ENCODE measurements at regions not wholly inside any gene's neighbourhood (a gene's known extent, or its start where the extent isn't known, plus 50 kb on each side); places are given as distances from the start of the nearest gene placed in this dataset.

DNA sequence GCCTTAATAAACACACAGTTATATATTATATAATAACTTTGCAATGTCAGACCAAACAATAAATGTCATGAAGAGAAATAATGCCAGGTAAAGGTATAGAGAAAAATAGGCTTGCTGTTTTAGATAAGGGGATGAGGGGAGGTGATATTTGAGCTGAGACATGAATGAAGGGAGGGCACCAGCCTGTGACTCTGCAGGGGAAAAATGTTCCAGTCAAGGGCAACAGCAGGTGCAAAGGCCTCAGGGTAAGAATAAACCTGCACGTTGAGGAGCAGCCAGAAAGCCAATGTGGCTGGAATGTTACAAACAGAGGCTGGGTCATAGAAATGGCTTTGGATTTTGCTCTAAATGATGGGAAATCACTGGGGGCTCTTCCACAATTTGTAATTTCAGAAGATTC, 519.6 kb downstream of the SOX6 start:
- H3K79me1 ChIP-seq (ENCODE audit: low read length) = no peaks in the 10 kb centered on the region
- no peak overlapping the region for H4K5ac ChIP-seq (ENCODE audit: low read length)
- no peak overlapping the region for H3K4me3 ChIP-seq (ENCODE audit: low read length)
- H3K4me2 ChIP-seq (ENCODE audit: low read length) = no peak overlapping the region
- WGBS (ENCODE audit: extremely low coverage, insufficient coverage, low lambda C conversion rate) = no CpG with 5 or more reads among the region's 1 CpG
- H3K4me1 ChIP-seq (ENCODE audit: control insufficient read depth, low read depth, low read length) = no peaks in the 10 kb centered on the region
- no peak overlapping the region for H4K8ac ChIP-seq (ENCODE audit: low read depth, low read length)
- H3K18ac ChIP-seq (ENCODE audit: low read length) = no peak overlapping the region
- DNase-seq = no peak
- no peak overlapping the region for H2BK5ac ChIP-seq (ENCODE audit: low read length)
- H2BK15ac ChIP-seq (replicated peaks; ENCODE audit: low read depth) = no peak overlapping the region
- no peak overlapping the region for H2AK5ac ChIP-seq (ENCODE audit: low read length)
- H2BK120ac ChIP-seq (ENCODE audit: low read depth, low read length) = no peak overlapping the region
- H3K23ac ChIP-seq (ENCODE audit: low read length) = no peak overlapping the region
- no peaks in the 10 kb centered on the region for H3K36me3 ChIP-seq (ENCODE audit: control insufficient read depth, insufficient read depth, low read length)
- H3K9ac ChIP-seq (ENCODE audit: low read length) = no peak overlapping the region
- H3K56ac ChIP-seq (ENCODE audit: low read length) = no peak overlapping the region
- H3K27me3 ChIP-seq (ENCODE audit: insufficient read depth, low read length, poor library complexity) = no peaks in the 10 kb centered on the region
- H3K4ac ChIP-seq (ENCODE audit: low read depth, low read length) = no peak overlapping the region
- no peak overlapping the region for H3K27ac ChIP-seq (ENCODE audit: low read depth, low read length)
- no peaks in the 10 kb centered on the region for H3K79me2 ChIP-seq (ENCODE audit: control insufficient read depth, insufficient read depth, low read length)

DNA sequence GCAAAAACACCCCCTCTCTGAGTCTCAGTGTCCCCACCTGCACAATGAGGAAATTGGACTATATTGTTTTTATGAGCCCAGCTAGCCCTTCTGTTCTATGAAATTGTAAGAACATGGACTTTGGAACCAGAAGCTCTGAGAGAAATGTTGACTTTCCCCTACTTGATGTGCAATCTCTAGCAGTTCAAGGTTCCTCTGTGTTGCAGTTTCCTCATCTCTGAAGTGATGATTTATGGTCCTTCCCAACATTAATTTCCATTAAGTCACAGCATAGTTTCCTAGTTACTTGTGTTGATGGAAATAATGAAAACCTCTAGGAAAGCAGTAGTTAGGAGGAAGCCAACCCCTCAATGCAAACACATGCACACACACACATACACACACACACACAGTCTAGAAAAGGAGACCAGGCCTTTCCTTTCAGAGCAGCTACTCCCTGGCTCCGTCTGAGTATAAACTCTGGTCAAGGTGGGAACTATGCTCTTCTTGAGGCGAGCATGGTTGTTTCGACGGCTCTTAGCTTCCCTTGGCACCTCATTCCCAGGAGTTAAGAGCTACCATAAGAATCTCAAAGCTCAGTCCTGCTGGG, 518.4 kb downstream of the SOX6 start:
- Histone ChIP-seq H2BK5ac (ENCODE audit: low read length) (no peak overlapping the region), H3K4me2 (ENCODE audit: low read length) (no peak overlapping the region), H4K8ac (ENCODE audit: low read depth, low read length) (no peak overlapping the region), H3K56ac (ENCODE audit: low read length) (no peak overlapping the region), H3K4ac (ENCODE audit: low read depth, low read length) (no peak overlapping the region), H3K79me1 (ENCODE audit: low read length) (no peaks in the 10 kb centered on the region), H3K23ac (ENCODE audit: low read length) (no peak overlapping the region), H3K4me3 (ENCODE audit: low read length) (no peak overlapping the region), H3K36me3 (ENCODE audit: control insufficient read depth, insufficient read depth, low read length) (no peaks in the 10 kb centered on the region), H4K5ac (ENCODE audit: low read length) (no peak overlapping the region), H2BK120ac (ENCODE audit: low read depth, low read length) (no peak overlapping the region), H2BK15ac (replicated peaks; ENCODE audit: low read depth) (no peak overlapping the region), H3K18ac (ENCODE audit: low read length) (no peak overlapping the region), H3K27ac (ENCODE audit: low read depth, low read length) (no peak overlapping the region), H2AK5ac (ENCODE audit: low read length) (no peak overlapping the region), H3K79me2 (ENCODE audit: control insufficient read depth, insufficient read depth, low read length) (no peaks in the 10 kb centered on the region), H3K27me3 (ENCODE audit: insufficient read depth, low read length, poor library complexity) (no peaks in the 10 kb centered on the region), H3K9ac (ENCODE audit: low read length) (no peak overlapping the region), H3K4me1 (ENCODE audit: control insufficient read depth, low read depth, low read length) (no peaks in the 10 kb centered on the region)
- DNase-seq = no peak
- no CpG with 5 or more reads among the region's 4 CpGs for WGBS (ENCODE audit: extremely low coverage, insufficient coverage, low lambda C conversion rate)

DNA sequence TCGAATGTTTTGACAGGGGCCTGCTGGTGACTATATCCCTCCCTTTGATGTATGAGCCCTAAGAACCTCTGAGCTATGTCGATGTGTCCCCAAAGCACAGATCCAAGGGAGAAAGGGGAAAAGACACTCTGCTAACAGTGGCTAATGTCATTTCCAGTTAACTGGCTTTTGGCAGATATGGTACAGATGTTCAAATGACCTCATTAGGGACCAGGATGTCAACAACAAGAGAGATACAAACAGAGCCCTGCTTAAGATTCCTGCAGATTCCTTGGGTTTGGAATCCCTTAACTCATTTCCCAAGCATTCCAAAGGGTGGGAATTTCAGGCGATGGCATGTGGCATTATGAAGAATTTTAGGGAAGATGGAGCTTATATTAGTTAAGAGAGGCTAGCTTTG, 517.3 kb downstream of the SOX6 start:
- WGBS (ENCODE audit: extremely low coverage, insufficient coverage, low lambda C conversion rate) = no CpG with 5 or more reads among the region's 3 CpGs
- Histone ChIP-seq H3K4me3 (ENCODE audit: low read length) (no peak overlapping the region), H3K79me1 (ENCODE audit: low read length) (no peaks in the 10 kb centered on the region), H3K23ac (ENCODE audit: low read length) (no peak overlapping the region), H3K79me2 (ENCODE audit: control insufficient read depth, insufficient read depth, low read length) (no peaks in the 10 kb centered on the region), H3K18ac (ENCODE audit: low read length) (no peak overlapping the region), H2BK15ac (replicated peaks; ENCODE audit: low read depth) (no peak overlapping the region), H3K36me3 (ENCODE audit: control insufficient read depth, insufficient read depth, low read length) (no peaks in the 10 kb centered on the region), H4K5ac (ENCODE audit: low read length) (no peak overlapping the region), H3K27me3 (ENCODE audit: insufficient read depth, low read length, poor library complexity) (no peaks in the 10 kb centered on the region), H2BK5ac (ENCODE audit: low read length) (no peak overlapping the region), H2BK120ac (ENCODE audit: low read depth, low read length) (no peak overlapping the region), H3K56ac (ENCODE audit: low read length) (no peak overlapping the region), H4K8ac (ENCODE audit: low read depth, low read length) (no peak overlapping the region), H3K27ac (ENCODE audit: low read depth, low read length) (no peak overlapping the region), H2AK5ac (ENCODE audit: low read length) (no peak overlapping the region), H3K4me1 (ENCODE audit: control insufficient read depth, low read depth, low read length) (peaks cover 2% of the 10 kb centered on the region), H3K9ac (ENCODE audit: low read length) (no peak overlapping the region), H3K4ac (ENCODE audit: low read depth, low read length) (no peak overlapping the region), H3K4me2 (ENCODE audit: low read length) (no peak overlapping the region)
- peak; percentile 58 for DNase-seq

DNA sequence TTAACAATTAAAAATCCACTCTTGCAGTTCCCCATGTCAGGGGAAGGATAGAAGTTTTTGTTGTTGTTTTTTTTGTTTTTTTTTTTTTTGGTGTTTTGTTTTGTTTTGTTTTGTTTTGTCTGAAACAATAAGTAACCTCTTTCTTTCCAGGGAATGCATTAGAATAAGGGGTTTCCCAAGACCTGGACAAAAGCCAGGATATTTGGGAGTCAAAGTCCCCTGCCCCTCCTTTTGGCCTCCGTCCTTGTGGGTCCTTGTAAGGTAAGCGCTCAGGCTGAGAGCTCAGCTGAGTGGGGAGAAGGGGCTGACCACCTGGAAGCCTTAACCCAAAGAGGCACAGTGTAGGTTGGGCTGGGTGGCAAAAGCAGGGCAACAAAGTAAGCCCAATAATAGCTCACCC, 515.4 kb downstream of the SOX6 start:
- Histone ChIP-seq H2BK5ac (ENCODE audit: low read length) (no peak overlapping the region), H3K79me2 (ENCODE audit: control insufficient read depth, insufficient read depth, low read length) (no peaks in the 10 kb centered on the region), H3K36me3 (ENCODE audit: control insufficient read depth, insufficient read depth, low read length) (no peaks in the 10 kb centered on the region), H2BK15ac (replicated peaks; ENCODE audit: low read depth) (no peak overlapping the region), H3K9ac (ENCODE audit: low read length) (no peak overlapping the region), H3K4me1 (ENCODE audit: control insufficient read depth, low read depth, low read length) (peaks cover 2% of the 10 kb centered on the region), H2BK120ac (ENCODE audit: low read depth, low read length) (no peak overlapping the region), H3K27me3 (ENCODE audit: insufficient read depth, low read length, poor library complexity) (no peaks in the 10 kb centered on the region), H3K18ac (ENCODE audit: low read length) (no peak overlapping the region), H2AK5ac (ENCODE audit: low read length) (no peak overlapping the region), H3K23ac (ENCODE audit: low read length) (no peak overlapping the region), H3K27ac (ENCODE audit: low read depth, low read length) (no peak overlapping the region), H3K79me1 (ENCODE audit: low read length) (no peaks in the 10 kb centered on the region), H3K4me2 (ENCODE audit: low read length) (no peak overlapping the region), H4K5ac (ENCODE audit: low read length) (no peak overlapping the region), H3K4ac (ENCODE audit: low read depth, low read length) (no peak overlapping the region), H4K8ac (ENCODE audit: low read depth, low read length) (no peak overlapping the region), H3K4me3 (ENCODE audit: low read length) (no peak overlapping the region), H3K56ac (ENCODE audit: low read length) (no peak overlapping the region)
- no CpG with 5 or more reads among the region's 2 CpGs for WGBS (ENCODE audit: extremely low coverage, insufficient coverage, low lambda C conversion rate)
- DNase-seq = no peak

DNA sequence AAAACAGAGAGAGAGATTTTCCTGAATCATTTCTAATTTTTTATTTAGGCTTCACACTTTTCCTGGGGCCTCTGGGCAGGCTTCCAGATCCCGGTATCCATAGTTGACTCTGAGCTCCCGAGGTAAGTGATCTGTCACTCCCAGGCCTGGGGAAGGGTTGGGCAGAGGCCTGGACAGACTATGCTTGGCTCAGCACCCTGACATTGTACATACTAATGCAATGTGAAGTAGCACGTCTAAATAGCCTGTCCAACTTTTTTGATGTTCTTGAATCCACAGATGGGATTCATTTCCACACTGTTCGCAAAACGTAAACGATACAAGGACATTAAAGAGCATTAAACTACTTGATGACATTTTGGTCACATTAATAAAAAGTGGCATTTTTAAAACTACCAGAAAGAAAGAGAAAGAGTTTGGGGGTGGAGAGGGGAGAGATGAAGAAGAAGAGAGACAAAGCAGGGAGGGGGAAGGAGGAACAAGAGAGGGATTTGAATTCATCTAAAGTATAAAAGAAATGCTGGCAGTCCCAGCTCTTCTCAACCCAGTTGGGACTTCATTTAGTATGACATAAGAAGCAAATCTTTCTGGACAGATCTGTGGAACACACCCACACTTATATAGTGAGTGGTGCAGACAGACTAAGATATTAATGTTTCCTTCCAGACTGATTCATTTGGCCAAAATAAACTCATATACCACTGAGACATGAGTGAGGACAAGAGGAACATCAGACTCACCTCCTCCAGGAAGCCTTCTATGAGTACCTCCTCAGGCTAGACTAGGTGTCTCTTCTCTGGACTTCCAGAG, 514.2 kb downstream of the SOX6 start:
- H3K18ac ChIP-seq (ENCODE audit: low read length) = no peak overlapping the region
- H2BK5ac ChIP-seq (ENCODE audit: low read length) = no peak overlapping the region
- no peak overlapping the region for H3K4me3 ChIP-seq (ENCODE audit: low read length)
- H2AK5ac ChIP-seq (ENCODE audit: low read length) = peak overlapping the region; percentile 67
- H2BK15ac ChIP-seq (replicated peaks; ENCODE audit: low read depth) = no peak overlapping the region
- no peaks in the 10 kb centered on the region for H3K79me1 ChIP-seq (ENCODE audit: low read length)
- H3K4me2 ChIP-seq (ENCODE audit: low read length) = no peak overlapping the region
- H3K27ac ChIP-seq (ENCODE audit: low read depth, low read length) = no peak overlapping the region
- H3K56ac ChIP-seq (ENCODE audit: low read length) = no peak overlapping the region
- WGBS (ENCODE audit: extremely low coverage, insufficient coverage, low lambda C conversion rate) = no CpG with 5 or more reads among the region's 6 CpGs
- no peaks in the 10 kb centered on the region for H3K79me2 ChIP-seq (ENCODE audit: control insufficient read depth, insufficient read depth, low read length)
- H2BK120ac ChIP-seq (ENCODE audit: low read depth, low read length) = no peak overlapping the region
- DNase-seq = no peak
- H4K5ac ChIP-seq (ENCODE audit: low read length) = no peak overlapping the region
- no peak overlapping the region for H3K4ac ChIP-seq (ENCODE audit: low read depth, low read length)
- H3K4me1 ChIP-seq (ENCODE audit: control insufficient read depth, low read depth, low read length) = peaks cover 2% of the 10 kb centered on the region
- no peak overlapping the region for H3K9ac ChIP-seq (ENCODE audit: low read length)
- no peaks in the 10 kb centered on the region for H3K27me3 ChIP-seq (ENCODE audit: insufficient read depth, low read length, poor library complexity)
- no peak overlapping the region for H4K8ac ChIP-seq (ENCODE audit: low read depth, low read length)
- H3K36me3 ChIP-seq (ENCODE audit: control insufficient read depth, insufficient read depth, low read length) = no peaks in the 10 kb centered on the region
- no peak overlapping the region for H3K23ac ChIP-seq (ENCODE audit: low read length)
